K562 (cell line): ENCODE measurements at regions not wholly inside any gene's neighbourhood (a gene's known extent, or its start where the extent isn't known, plus 50 kb on each side); places are given as distances from the start of the nearest gene placed in this dataset.

Experiments
- ESRRB ChIP-seq: fragments of 250-450 bp; sonication (Bioruptor Pico); IDR thresholded peaks from 2 replicates; pipeline ENCODE4 v1.5.0; 2020; ENCODE audit warnings: mild to moderate bottlenecking, moderate library complexity, borderline replicate concordance
- NCOA6 ChIP-seq: fragments of 450-650 bp; IDR thresholded peaks from 2 replicates; pipeline ENCODE4 v1.6.1; 2017; ENCODE audit warnings: mild to moderate bottlenecking
- PBX2 ChIP-seq, 2 experiments: IDR thresholded peaks in 1 of 2; conservative IDR thresholded peaks in 1 of 2; 2 replicates each; pipeline ENCODE4 v1.6.1; 2016; ENCODE audit warnings: low read depth in 2 of 2, mild to moderate bottlenecking in 1 of 2, missing compliant biosample characterization in 1 of 2, missing genetic modification characterization in 1 of 2, moderate library complexity in 1 of 2
- POLR2B ChIP-seq: fragments of 450-650 bp; IDR thresholded peaks from 2 replicates; pipeline ENCODE4 v1.6.1; 2018; ENCODE audit warnings: low read depth; ENCODE audit not compliant: partially characterized antibody
- RBM25 ChIP-seq: fragments of 200-400 bp; formaldehyde crosslinking; IDR thresholded peaks from 2 replicates; pipeline ENCODE4 v1.6.1; 2018; ENCODE audit warnings: low read length, low read depth, moderate library complexity; ENCODE audit not compliant: severe bottlenecking
- SMARCA5 ChIP-seq: fragments of 450-650 bp; IDR thresholded peaks from 2 replicates; pipeline ENCODE4 v1.6.1; 2016
- TCFL5 ChIP-seq: fragments of 250-450 bp; sonication (Bioruptor Pico); conservative IDR thresholded peaks from 2 replicates; pipeline ENCODE4 v1.6.1; 2021; ENCODE audit warnings: mild to moderate bottlenecking, moderate library complexity, matching md5 sums
- TSHZ1 ChIP-seq: fragments of 250-450 bp; sonication (Bioruptor Pico); IDR thresholded peaks from 2 replicates; pipeline ENCODE4 v1.4.0; 2020; ENCODE audit warnings: mild to moderate bottlenecking, moderate library complexity
- ZBTB11 ChIP-seq, 3 experiments: fragments of 200-800 bp in 1 of 3; fragments of 250-450 bp in 1 of 3; fragments of 450-650 bp in 1 of 3; sonication (Bioruptor Pico) in 1 of 3; sonication (Bioruptor generic) in 1 of 3; formaldehyde crosslinking in 1 of 3; IDR thresholded peaks; 2 replicates each; pipeline versions ENCODE4 v1.6.1 to v1.8.0; 2016 to 2022; ENCODE audit warnings: mild to moderate bottlenecking in 2 of 3, missing genetic modification characterization in 2 of 3, missing compliant biosample characterization in 1 of 3, moderate library complexity in 1 of 3
- ZBTB2 ChIP-seq: fragments of 450-650 bp; IDR thresholded peaks from 2 replicates; pipeline ENCODE4 v1.6.1; 2016; ENCODE audit warnings: antibody characterized with exemption
- ZNF77 ChIP-seq: fragments of 250-450 bp; sonication (Bioruptor Pico); IDR thresholded peaks from 2 replicates; pipeline ENCODE4 v1.5.0; 2020

- no peak for TF ChIP-seq POLR2B
- no peak for TF ChIP-seq ZBTB11 (CRISPR knock-in tag; IDR thresholded peaks at IDR 0.05)
- TF ChIP-seq ZNF77, result no peak
- no peak for TF ChIP-seq RBM25
- no peak for TF ChIP-seq NCOA6
- no peak for TF ChIP-seq ZBTB2
- TF ChIP-seq TSHZ1 (CRISPR knock-in tag), result no peak
- no peak for TF ChIP-seq TCFL5 (CRISPR knock-in tag)
- no peak for TF ChIP-seq ESRRB (CRISPR knock-in tag)
- no peak for TF ChIP-seq SMARCA5
- no peak for TF ChIP-seq PBX2 (CRISPR knock-in tag; IDR thresholded peaks at IDR 0.05; ENCODE audit: low read depth)
- TF ChIP-seq PBX2 (tag; conservative IDR thresholded peaks at IDR 0.05; ENCODE audit: low read depth), result no peak
Measured at GRCh38 chr1:230581446-230582079, 60.7 kb upstream of the COG2 start (continued).
